ENCODE measurements at regions not wholly inside any gene's neighbourhood (a gene's known extent, or its start where the extent isn't known, plus 50 kb on each side); places are given as distances from the start of the nearest gene placed in this dataset.

GRCh38 chr6:95266537-95267258 is 310.6 kb upstream of the MANEA start:
- no peak for FAIRE-seq

More at GRCh38 chr6:95266537-95267258, 310.6 kb upstream of the MANEA start:
- Histone ChIP-seq H3K9me3 (replicated peaks; ENCODE audit: control insufficient read depth, insufficient read depth, low read length) (no peaks in the 10 kb centered on the region), H3K4me3 (no peak overlapping the region), H2AFZ (ENCODE audit: control insufficient read depth, low read depth, low read length) (no peak overlapping the region), H3K79me2 (ENCODE audit: control insufficient read depth, insufficient read depth, low read length) (no peaks in the 10 kb centered on the region), H3K27me3 (replicated peaks in 1 of 2; ENCODE audit: control insufficient read depth in 2 of 2, insufficient read depth in 2 of 2, low read length in 1 of 2) (no peaks in the 10 kb centered on the region), H3K36me3 (ENCODE audit: control insufficient read depth in 2 of 2, insufficient read depth in 2 of 2, low read length in 1 of 2) (no peaks in the 10 kb centered on the region), H3K27ac (ENCODE audit: control insufficient read depth, insufficient read depth) (no peak overlapping the region), H3K4me2 (ENCODE audit: control insufficient read depth, insufficient read depth) (no peak overlapping the region), H3K4me1 (ENCODE audit: control insufficient read depth, insufficient read depth, low read length) (no peaks in the 10 kb centered on the region), H4K20me1 (ENCODE audit: control insufficient read depth, insufficient read depth) (no peaks in the 10 kb centered on the region), H3K9ac (ENCODE audit: control insufficient read depth, insufficient read depth, low read length) (no peak overlapping the region)
- ChIA-PET CTCF (interaction anchor here (1.2 to 1.8 kb wide), 2 partner anchors 10 to 668 kb away, joined by 3 to 5 read pairs; no protein-coding TSS in a partner anchor), SMC1A (ENCODE audit: uncharacterized antibody, unreplicated experiment) (interaction anchor here (0.6 kb wide), 1 partner anchor 552 kb away, joined by 3 read pairs; no protein-coding TSS in a partner anchor), POLR2A (no interaction called here), RAD21 (ENCODE audit: unreplicated experiment) (no interaction called here)
- intact Hi-C loops (cut with micrococcal nuclease; ENCODE audit: unreplicated experiment) (no loop called here), in situ Hi-C loops (cut with MboI) (no loop called here)
- BruUV-seq (replicated peaks), result no TSS peak
- ATAC-seq (no peak), DNase-seq (ENCODE audit: low read depth, low spot score) (no peak)
- 0% methylated on average over 4 of the region's 4 CpGs for WGBS (ENCODE audit: insufficient coverage, insufficient replicate concordance, low lambda C conversion rate, missing lambda C conversion rate)
- no peak for TF ChIP-seq HDAC2 (IDR thresholded peaks at IDR 0.05)
- TF ChIP-seq KLF5 (IDR thresholded peaks at IDR 0.05; ENCODE audit: partially characterized antibody), result no peak
- TF ChIP-seq SUZ12 (IDR thresholded peaks at IDR 0.05; ENCODE audit: unreplicated experiment), result no peak
- no peak for TF ChIP-seq NR2F1 (conservative IDR thresholded peaks at IDR 0.05)
- no peak for TF ChIP-seq TCF12 (IDR thresholded peaks at IDR 0.05; ENCODE audit: low read depth, low read length)
- no peak for TF ChIP-seq MYC (IDR thresholded peaks at IDR 0.05; ENCODE audit: insufficient read depth, insufficient read length, insufficient replicate concordance, low read length, severe bottlenecking)
- TF ChIP-seq PAX5 (IDR thresholded peaks at IDR 0.05; ENCODE audit: borderline replicate concordance, low read depth, low read length), result no peak
- no peak for TF ChIP-seq ZBTB4 (CRISPR knock-in tag; IDR thresholded peaks at IDR 0.05)

Data from GM12878 (cell line).